SK-N-SH (cell line): ENCODE measurements at regions not wholly inside any gene's neighbourhood (a gene's known extent, or its start where the extent isn't known, plus 50 kb on each side); places are given as distances from the start of the nearest gene placed in this dataset.

ENCODE experiments used
- CTCF ChIA-PET: fragments of 300-600, 350-600 bp; formaldehyde crosslinking; extraction: SDS; loops from one replicate; lab custom pipeline; 2021; lab: Yijun Ruan, JAX
- POLR2A ChIA-PET: fragments of 350-600 bp; sonication (Branson Sonifier 250); formaldehyde crosslinking; extraction: SDS; loops from one replicate; lab custom pipeline; 2020; ENCODE audit warnings: antibody characterized with exemption, inconsistent platforms; lab: Yijun Ruan, JAX
- DNase-seq: peaks from one replicate; pipeline ENCODE4 v3.0.0; 2012
- H2AFZ ChIP-seq: fragments of 200-600 bp; sonication (generic); 2 replicates; pipeline ENCODE4 v1.8.1; 2016; ENCODE audit warnings: antibody characterized with exemption, mild to moderate bottlenecking, low read depth
- H3F3A ChIP-seq: fragments of 200-600 bp; sonication (generic); replicated peaks from 2 replicates; pipeline ENCODE3; 2016; ENCODE audit warnings: antibody characterized with exemption, mild to moderate bottlenecking; ENCODE audit not compliant: insufficient read depth
- H3K27ac ChIP-seq, 2 experiments: fragments of 200-500 bp in 1 of 2; fragments of 200-600 bp in 1 of 2; sonication (Bioruptor generic) in 1 of 2; sonication (generic), shearing (Covaris generic) in 1 of 2; 2 replicates each; pipeline versions ENCODE4 v1.5.1 to v1.6.1; 2014 to 2016; ENCODE audit warnings: low read depth in 2 of 2, inconsistent platforms in 1 of 2, low read length in 1 of 2, mild to moderate bottlenecking in 1 of 2, mixed read lengths in 1 of 2
- H3K27me3 ChIP-seq: fragments of 200-600 bp; sonication (generic), shearing (Covaris generic); 2 replicates; pipeline ENCODE4 v1.6.1; 2016; ENCODE audit warnings: mixed run types; ENCODE audit not compliant: insufficient read depth
- H3K36me3 ChIP-seq, 2 experiments: fragments of 200-500 bp in 1 of 2; fragments of 200-600 bp in 1 of 2; sonication (Bioruptor generic) in 1 of 2; sonication (generic) in 1 of 2; replicated peaks in 1 of 2; 2 replicates each; pipeline versions ENCODE3 to v1.5.1; 2014 to 2016; ENCODE audit warnings: low read length in 1 of 2, mild to moderate bottlenecking in 1 of 2; ENCODE audit not compliant: insufficient read depth in 2 of 2, control insufficient read depth in 1 of 2
- H3K4me1 ChIP-seq, 2 experiments: fragments of 200-500 bp in 1 of 2; fragments of 200-600 bp in 1 of 2; sonication (Bioruptor generic) in 1 of 2; sonication (generic), shearing (Covaris generic) in 1 of 2; 2 replicates each; pipeline versions ENCODE4 v1.5.1 to v1.6.1; 2014 to 2016; ENCODE audit warnings: low read depth in 1 of 2, low read length in 1 of 2, mixed run types in 1 of 2; ENCODE audit not compliant: insufficient read depth in 2 of 2, control insufficient read depth in 1 of 2
- H3K4me2 ChIP-seq: fragments of 200-600 bp; sonication (generic), shearing (Covaris generic); 2 replicates; pipeline ENCODE4 v1.6.1; 2017; ENCODE audit warnings: mixed run types
- H3K4me3 ChIP-seq, 2 experiments: fragments of 200-500 bp in 1 of 2; fragments of 200-600 bp in 1 of 2; sonication (Bioruptor generic) in 1 of 2; sonication (generic), shearing (Covaris generic) in 1 of 2; 2 replicates each; pipeline versions ENCODE4 v1.5.1 to v1.8.1; 2014 to 2016; ENCODE audit warnings: low read depth in 2 of 2, inconsistent platforms in 1 of 2, low read length in 1 of 2, mild to moderate bottlenecking in 1 of 2, mixed read lengths in 1 of 2, moderate library complexity in 1 of 2
- H3K79me2 ChIP-seq: fragments of 200-600 bp; sonication (generic); 2 replicates; pipeline ENCODE4 v1.8.1; 2017; ENCODE audit warnings: mild to moderate bottlenecking; ENCODE audit not compliant: insufficient read depth
- H3K9ac ChIP-seq: fragments of 200-600 bp; sonication (generic); 2 replicates; pipeline ENCODE4 v1.6.1; 2017; ENCODE audit warnings: mixed run types
- H3K9me2 ChIP-seq: fragments of 200-600 bp; sonication (generic); 2 replicates; pipeline ENCODE4 v1.6.1; 2017; ENCODE audit warnings: mixed run types
- H3K9me3 ChIP-seq: fragments of 200-600 bp; sonication (generic); 2 replicates; pipeline ENCODE4 v1.6.1; 2017; ENCODE audit warnings: mixed run types, mild to moderate bottlenecking, moderate library complexity
- H4K20me1 ChIP-seq: fragments of 200-600 bp; sonication (generic); 2 replicates; pipeline ENCODE4 v1.6.1; 2017; ENCODE audit warnings: mild to moderate bottlenecking, mixed run types; ENCODE audit not compliant: insufficient read depth
- ELF1 ChIP-seq: IDR thresholded peaks from 2 replicates; pipeline ENCODE4 v1.4.0; 2012
- EP300 ChIP-seq, 2 experiments: IDR thresholded peaks; 2 replicates each; pipeline versions ENCODE4 v1.4.0 to v1.6.1; 2012; ENCODE audit warnings: borderline replicate concordance in 1 of 2, low read depth in 1 of 2, low read length in 1 of 2
- EZH2phosphoT487 ChIP-seq: fragments of 200-600 bp; sonication (generic); IDR thresholded peaks from 2 replicates; pipeline ENCODE4 v1.6.1; 2017; ENCODE audit warnings: low read depth, mixed run types, mild to moderate bottlenecking, antibody characterized with exemption, moderate library complexity, borderline replicate concordance
- FOXM1 ChIP-seq: IDR thresholded peaks from 2 replicates; pipeline ENCODE4 v1.4.0; 2012; ENCODE audit warnings: low read depth, mild to moderate bottlenecking
- JUND ChIP-seq: IDR thresholded peaks from 2 replicates; pipeline ENCODE4 v1.4.0; 2012
- MXI1 ChIP-seq: IDR thresholded peaks from 2 replicates; pipeline ENCODE4 v1.6.1; 2012; ENCODE audit warnings: mild to moderate bottlenecking, low read depth, low read length, improper control_type of control experiment
- NFIC ChIP-seq: IDR thresholded peaks from 2 replicates; pipeline ENCODE4 v1.4.0; 2012; ENCODE audit warnings: borderline replicate concordance
- RAD21 ChIP-seq: IDR thresholded peaks from 2 replicates; pipeline ENCODE4 v1.6.1; 2012; ENCODE audit warnings: mild to moderate bottlenecking, low read length
- SIN3A ChIP-seq: IDR thresholded peaks from 2 replicates; pipeline ENCODE4 v1.6.1; 2012; ENCODE audit warnings: low read depth, mild to moderate bottlenecking, low read length, moderate library complexity, borderline replicate concordance
- SMC3 ChIP-seq: IDR thresholded peaks from 2 replicates; pipeline ENCODE4 v1.6.1; 2012; ENCODE audit warnings: low read depth, low read length, improper control_type of control experiment
- TAF1 ChIP-seq: IDR thresholded peaks from 2 replicates; pipeline ENCODE4 v1.6.1; 2012; ENCODE audit warnings: low read depth, mild to moderate bottlenecking, low read length, moderate library complexity, borderline replicate concordance
- TCF12 ChIP-seq: IDR thresholded peaks from 2 replicates; pipeline ENCODE4 v1.4.0; 2012
- YY1 ChIP-seq: IDR thresholded peaks from 2 replicates; pipeline ENCODE4 v1.4.0; 2012; ENCODE audit warnings: low read depth, mild to moderate bottlenecking
- WGBS: methylation state at CpG from one replicate; pipeline ENCODE4 v1.1.6; 2017; ENCODE audit warnings: low lambda C conversion rate; 5-methylcytosine and 5-hydroxymethylcytosine counted together
- TF ChIP-seq, protein P1 (sequence below): fragments of 150-350 bp; IDR thresholded peaks from 2 replicates; pipeline ENCODE4 v1.6.1; 2016; ENCODE audit warnings: mild to moderate bottlenecking, low read depth, low read length
- TF ChIP-seq, protein P2 (sequence below): IDR thresholded peaks from 2 replicates; pipeline ENCODE4 v1.4.0; 2012; ENCODE audit warnings: low read depth, borderline replicate concordance
- TF ChIP-seq, protein P3 (sequence below): fragments of 150-350 bp; IDR thresholded peaks from 2 replicates; pipeline ENCODE4 v1.6.1; 2017; ENCODE audit warnings: antibody characterized with exemption, low read length, low read depth, borderline replicate concordance
- TF ChIP-seq, protein P4 (sequence below): IDR thresholded peaks from 2 replicates; pipeline ENCODE4; 2012

DNA sequence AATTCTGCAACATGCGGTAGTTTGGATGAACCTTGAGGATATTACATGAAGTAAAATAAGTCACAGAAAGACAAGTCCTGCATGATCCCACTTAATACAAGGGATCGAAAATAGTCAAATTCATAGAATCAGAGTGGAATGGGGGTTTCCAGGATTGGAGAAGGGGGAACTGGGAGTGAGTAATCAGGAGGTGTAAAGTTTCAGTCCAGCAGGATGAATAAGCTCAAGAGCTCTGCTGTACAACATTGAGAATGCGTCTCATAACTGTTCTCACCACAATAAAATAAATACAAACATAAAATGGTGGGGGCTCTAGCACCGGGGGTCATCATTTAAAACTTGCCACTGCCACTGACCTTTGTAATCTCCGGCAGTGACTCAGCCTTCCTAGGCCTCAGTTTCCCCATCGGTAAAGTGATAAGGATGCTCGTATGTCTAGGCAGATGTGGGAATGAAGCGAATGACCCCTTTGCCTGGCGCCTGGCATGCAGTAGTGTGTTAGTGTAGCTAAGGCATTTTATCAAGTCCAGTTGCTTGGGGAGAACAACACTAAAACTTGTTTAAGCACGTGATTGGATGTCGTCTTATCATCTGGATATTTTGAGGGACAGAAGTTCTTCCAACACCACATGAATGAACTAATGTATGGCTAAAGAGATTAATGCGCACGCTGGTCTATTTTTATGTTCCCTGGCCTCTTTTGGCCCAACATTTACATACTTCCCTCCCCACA lies 421.1 kb downstream of the QKI start:
- H3K4me1 ChIP-seq: peaks cover 0 to 3% of the 10 kb centered on the region in 2 experiments; a peak in 2 of 4 replicates
- no peaks in the 10 kb centered on the region for H3K9me3 ChIP-seq
- H3F3A ChIP-seq: no peaks in the 10 kb centered on the region
- H3K36me3 ChIP-seq: no peaks in the 10 kb centered on the region
- DNase-seq: no peak
- H3K79me2 ChIP-seq: no peaks in the 10 kb centered on the region
- H2AFZ ChIP-seq: no peak overlapping the region
- H3K4me2 ChIP-seq: no peak overlapping the region
- H3K27ac ChIP-seq: no peak overlapping the region
- no peaks in the 10 kb centered on the region for H3K9me2 ChIP-seq
- WGBS: 67% methylated on average over 13 of the region's 13 CpGs
- no peak overlapping the region for H3K9ac ChIP-seq
- no peaks in the 10 kb centered on the region for H4K20me1 ChIP-seq
- H3K27me3 ChIP-seq: no peaks in the 10 kb centered on the region
- ChIA-PET CTCF (no interaction called here), POLR2A (no interaction called here)
- TF ChIP-seq EP300 (IDR thresholded peaks at IDR 0.05; ENCODE audit: borderline replicate concordance in 1 of 2, low read depth in 1 of 2, low read length in 1 of 2) (no peak), YY1 (no peak), ELF1 (no peak)
- TF ChIP-seq, protein P1, sequence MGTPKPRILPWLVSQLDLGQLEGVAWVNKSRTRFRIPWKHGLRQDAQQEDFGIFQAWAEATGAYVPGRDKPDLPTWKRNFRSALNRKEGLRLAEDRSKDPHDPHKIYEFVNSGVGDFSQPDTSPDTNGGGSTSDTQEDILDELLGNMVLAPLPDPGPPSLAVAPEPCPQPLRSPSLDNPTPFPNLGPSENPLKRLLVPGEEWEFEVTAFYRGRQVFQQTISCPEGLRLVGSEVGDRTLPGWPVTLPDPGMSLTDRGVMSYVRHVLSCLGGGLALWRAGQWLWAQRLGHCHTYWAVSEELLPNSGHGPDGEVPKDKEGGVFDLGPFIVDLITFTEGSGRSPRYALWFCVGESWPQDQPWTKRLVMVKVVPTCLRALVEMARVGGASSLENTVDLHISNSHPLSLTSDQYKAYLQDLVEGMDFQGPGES: no peak
- H3K4me3 ChIP-seq: no peak overlapping the region

DNA sequence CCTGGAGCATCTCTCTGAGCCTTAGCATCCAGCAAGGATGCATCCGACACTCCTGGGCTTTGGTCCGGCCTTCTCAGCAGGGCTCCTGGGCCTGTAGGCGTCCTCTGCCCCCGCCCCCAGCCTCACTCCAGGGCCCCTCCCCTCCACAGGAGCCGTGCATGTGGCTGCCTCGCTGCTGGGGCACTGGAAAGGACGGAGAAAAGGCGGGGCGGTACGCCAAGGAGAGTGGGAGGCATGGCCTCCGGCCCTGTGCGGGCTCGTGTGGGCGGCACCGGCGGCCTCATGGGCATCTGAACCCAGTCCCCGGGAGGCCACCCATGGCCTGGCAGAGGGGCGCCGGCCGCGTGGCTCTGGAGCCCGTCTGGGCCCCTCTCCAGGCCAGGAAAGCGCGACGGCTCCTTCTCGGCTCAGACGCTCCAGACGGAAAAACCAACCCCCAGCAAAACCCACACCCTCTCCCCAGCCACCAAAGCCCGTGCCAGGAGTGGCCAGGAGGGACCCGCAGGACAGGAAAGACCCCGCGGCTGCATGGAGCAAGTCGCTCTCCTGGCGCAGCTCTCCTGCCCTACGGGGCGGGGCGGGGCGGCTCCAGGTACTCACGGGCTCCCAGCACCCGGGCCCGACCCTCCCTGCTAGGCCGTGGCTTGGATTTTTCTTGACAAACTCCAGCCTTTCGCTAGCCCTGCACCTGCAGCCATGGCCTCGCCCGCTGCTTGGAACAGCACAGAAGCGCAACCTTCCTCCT lies 419.9 kb downstream of the QKI start:
- no peaks in the 10 kb centered on the region for H3K79me2 ChIP-seq
- H3K4me2 ChIP-seq: no peak overlapping the region
- H3K4me3 ChIP-seq: no peak overlapping the region
- WGBS: 76% methylated on average over 28 of the region's 46 CpGs
- H3K4me1 ChIP-seq: peaks cover 0 to 3% of the 10 kb centered on the region in 2 experiments; a peak in 2 of 4 replicates
- no peaks in the 10 kb centered on the region for H4K20me1 ChIP-seq
- ChIA-PET POLR2A (no interaction called here), CTCF (no interaction called here)
- H2AFZ ChIP-seq: no peak overlapping the region
- no peaks in the 10 kb centered on the region for H3K9me2 ChIP-seq
- no peak overlapping the region for H3K27ac ChIP-seq
- no peaks in the 10 kb centered on the region for H3K36me3 ChIP-seq
- no peaks in the 10 kb centered on the region for H3F3A ChIP-seq
- no peak overlapping the region for H3K9ac ChIP-seq
- no peaks in the 10 kb centered on the region for H3K27me3 ChIP-seq
- DNase-seq: no peak
- H3K9me3 ChIP-seq: no peaks in the 10 kb centered on the region
- TF ChIP-seq TAF1 (no peak), RAD21 (no peak), JUND (no peak), YY1 (no peak), FOXM1 (no peak), MXI1 (no peak), SIN3A (no peak), EZH2phosphoT487 (no peak), EP300 (IDR thresholded peaks at IDR 0.05; ENCODE audit: borderline replicate concordance in 1 of 2, low read depth in 1 of 2, low read length in 1 of 2) (no peak), SMC3 (no peak), TCF12 (no peak), NFIC (no peak)
- TF ChIP-seq, protein P1: no peak
- TF ChIP-seq, protein P2, sequence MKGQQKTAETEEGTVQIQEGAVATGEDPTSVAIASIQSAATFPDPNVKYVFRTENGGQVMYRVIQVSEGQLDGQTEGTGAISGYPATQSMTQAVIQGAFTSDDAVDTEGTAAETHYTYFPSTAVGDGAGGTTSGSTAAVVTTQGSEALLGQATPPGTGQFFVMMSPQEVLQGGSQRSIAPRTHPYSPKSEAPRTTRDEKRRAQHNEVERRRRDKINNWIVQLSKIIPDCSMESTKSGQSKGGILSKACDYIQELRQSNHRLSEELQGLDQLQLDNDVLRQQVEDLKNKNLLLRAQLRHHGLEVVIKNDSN: no peak
- TF ChIP-seq, protein P3, sequence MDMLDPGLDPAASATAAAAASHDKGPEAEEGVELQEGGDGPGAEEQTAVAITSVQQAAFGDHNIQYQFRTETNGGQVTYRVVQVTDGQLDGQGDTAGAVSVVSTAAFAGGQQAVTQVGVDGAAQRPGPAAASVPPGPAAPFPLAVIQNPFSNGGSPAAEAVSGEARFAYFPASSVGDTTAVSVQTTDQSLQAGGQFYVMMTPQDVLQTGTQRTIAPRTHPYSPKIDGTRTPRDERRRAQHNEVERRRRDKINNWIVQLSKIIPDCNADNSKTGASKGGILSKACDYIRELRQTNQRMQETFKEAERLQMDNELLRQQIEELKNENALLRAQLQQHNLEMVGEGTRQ: no peak
- TF ChIP-seq, protein P4, sequence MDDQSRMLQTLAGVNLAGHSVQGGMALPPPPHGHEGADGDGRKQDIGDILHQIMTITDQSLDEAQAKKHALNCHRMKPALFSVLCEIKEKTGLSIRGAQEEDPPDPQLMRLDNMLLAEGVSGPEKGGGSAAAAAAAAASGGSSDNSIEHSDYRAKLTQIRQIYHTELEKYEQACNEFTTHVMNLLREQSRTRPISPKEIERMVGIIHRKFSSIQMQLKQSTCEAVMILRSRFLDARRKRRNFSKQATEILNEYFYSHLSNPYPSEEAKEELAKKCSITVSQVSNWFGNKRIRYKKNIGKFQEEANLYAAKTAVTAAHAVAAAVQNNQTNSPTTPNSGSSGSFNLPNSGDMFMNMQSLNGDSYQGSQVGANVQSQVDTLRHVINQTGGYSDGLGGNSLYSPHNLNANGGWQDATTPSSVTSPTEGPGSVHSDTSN: no peak
